HEK293 (cell line): ENCODE measurements at regions not wholly inside any gene's neighbourhood (a gene's known extent, or its start where the extent isn't known, plus 50 kb on each side); places are given as distances from the start of the nearest gene placed in this dataset.

Source experiments
- CTCF ChIA-PET: fragments of 350-600 bp; formaldehyde crosslinking; extraction: SDS; loops from one replicate; lab custom pipeline; 2021; ENCODE audit warnings: antibody characterized with exemption; lab: Yijun Ruan, JAX
- POLR2A ChIA-PET: fragments of 300-600 bp; formaldehyde crosslinking; extraction: SDS; loops from one replicate; lab custom pipeline; 2020; ENCODE audit warnings: antibody characterized with exemption, inconsistent platforms; lab: Yijun Ruan, JAX
- H3K27ac ChIP-seq: fragments of 200-500 bp; sonication (Bioruptor generic); 2 replicates; pipeline ENCODE4 v1.5.1; 2014; ENCODE audit warnings: low read depth, low read length, control low read depth, inconsistent platforms; ENCODE audit errors: extremely low read depth
- H3K36me3 ChIP-seq, 2 experiments: fragments of 200-500 bp in 1 of 2; sonication (Bioruptor generic) in 1 of 2; 1 replicate in 1 of 2; 2 replicates in 1 of 2; pipeline ENCODE4 v1.5.1; 2014 to 2017; ENCODE audit warnings: inconsistent platforms in 2 of 2, low read length in 2 of 2; ENCODE audit not compliant: control insufficient read depth in 2 of 2, insufficient read depth in 1 of 2
- H3K4me1 ChIP-seq: fragments of 200-500 bp; sonication (Bioruptor generic); 2 replicates; pipeline ENCODE4 v1.5.1; 2014; ENCODE audit warnings: mild to moderate bottlenecking, low read length, inconsistent platforms; ENCODE audit not compliant: control insufficient read depth, insufficient read depth
- H3K4me3 ChIP-seq: 2 replicates; pipeline ENCODE4 v1.5.1; 2011; ENCODE audit warnings: low read depth, mild to moderate bottlenecking, control low read depth, low read length, moderate library complexity
- H3K9me3 ChIP-seq: fragments of 200-500 bp; sonication (Bioruptor generic); 2 replicates; pipeline ENCODE4 v1.5.1; 2014; ENCODE audit warnings: low read depth, low read length, inconsistent platforms; ENCODE audit not compliant: control insufficient read depth, insufficient read depth
- FEZF1 ChIP-seq: fragments of 450-650 bp; formaldehyde crosslinking; IDR thresholded peaks from 2 replicates; pipeline ENCODE4 v1.5.1; 2016; ENCODE audit warnings: missing biosample characterization, missing genetic modification characterization
- GFI1B ChIP-seq: fragments of 450-650 bp; formaldehyde crosslinking; IDR thresholded peaks from 2 replicates; pipeline ENCODE4 v1.5.1; 2016; ENCODE audit warnings: missing biosample characterization, missing genetic modification characterization
- SCRT2 ChIP-seq: fragments of 450-650 bp; formaldehyde crosslinking; IDR thresholded peaks from 2 replicates; pipeline ENCODE4 v1.5.1; 2016; ENCODE audit warnings: missing biosample characterization, missing genetic modification characterization
- SETDB1 ChIP-seq: IDR thresholded peaks from one replicate; pipeline ENCODE4 v1.6.1; 2017; ENCODE audit warnings: mild to moderate bottlenecking, low read length, moderate library complexity, mixed read lengths; ENCODE audit not compliant: insufficient read length
- ZEB2 ChIP-seq: fragments of 450-650 bp; formaldehyde crosslinking; IDR thresholded peaks from 2 replicates; pipeline ENCODE4 v1.5.1; 2016; ENCODE audit warnings: missing biosample characterization, missing genetic modification characterization
- ZNF155 ChIP-seq: fragments of 450-650 bp; formaldehyde crosslinking; IDR thresholded peaks from 2 replicates; pipeline ENCODE4 v1.5.1; 2016; ENCODE audit warnings: missing biosample characterization, missing genetic modification characterization
- ZNF37A ChIP-seq: fragments of 450-650 bp; IDR thresholded peaks from 2 replicates; pipeline ENCODE4 v1.5.1; 2018; ENCODE audit warnings: missing biosample characterization, missing genetic modification characterization
- ZNF404 ChIP-seq: fragments of 450-650 bp; formaldehyde crosslinking; IDR thresholded peaks from 2 replicates; pipeline ENCODE4 v1.5.1; 2017; ENCODE audit warnings: missing biosample characterization, missing genetic modification characterization
- ZNF423 ChIP-seq: fragments of 450-650 bp; formaldehyde crosslinking; IDR thresholded peaks from 2 replicates; pipeline ENCODE4 v1.5.1; 2016; ENCODE audit warnings: missing biosample characterization, missing genetic modification characterization
- ZNF48 ChIP-seq: fragments of 450-650 bp; formaldehyde crosslinking; IDR thresholded peaks from 2 replicates; pipeline ENCODE4 v1.5.1; 2016; ENCODE audit warnings: missing biosample characterization, missing genetic modification characterization
- ZNF529 ChIP-seq: fragments of 450-650 bp; formaldehyde crosslinking; IDR thresholded peaks from 2 replicates; pipeline ENCODE4 v1.5.1; 2017; ENCODE audit warnings: missing genetic modification characterization, missing biosample characterization; ENCODE audit not compliant: insufficient replicate concordance
- ZNF544 ChIP-seq: fragments of 450-650 bp; formaldehyde crosslinking; IDR thresholded peaks from 2 replicates; pipeline ENCODE4 v1.5.0; 2017; ENCODE audit warnings: missing biosample characterization, missing genetic modification characterization
- ZNF596 ChIP-seq: fragments of 450-650 bp; IDR thresholded peaks from 2 replicates; pipeline ENCODE4 v1.5.0; 2018; ENCODE audit warnings: missing biosample characterization, mild to moderate bottlenecking, missing genetic modification characterization, moderate library complexity
- ZNF629 ChIP-seq: fragments of 450-650 bp; formaldehyde crosslinking; IDR thresholded peaks from 2 replicates; pipeline ENCODE4 v1.5.1; 2017; ENCODE audit warnings: missing biosample characterization, missing genetic modification characterization
- ZNF777 ChIP-seq: fragments of 450-650 bp; formaldehyde crosslinking; IDR thresholded peaks from 2 replicates; pipeline ENCODE4 v1.5.1; 2017; ENCODE audit warnings: missing biosample characterization, missing genetic modification characterization, borderline replicate concordance
- ZNF791 ChIP-seq: fragments of 450-650 bp; formaldehyde crosslinking; IDR thresholded peaks from 2 replicates; pipeline ENCODE4 v1.5.1; 2016; ENCODE audit warnings: missing biosample characterization, missing genetic modification characterization
- ZNF837 ChIP-seq: fragments of 450-650 bp; formaldehyde crosslinking; IDR thresholded peaks from 2 replicates; pipeline ENCODE4 v1.5.1; 2016; ENCODE audit warnings: missing biosample characterization, missing genetic modification characterization
- TF ChIP-seq, protein P1 (sequence below): fragments of 450-650 bp; formaldehyde crosslinking; IDR thresholded peaks from 2 replicates; pipeline ENCODE4; 2016; ENCODE audit warnings: missing biosample characterization, missing genetic modification characterization
- TF ChIP-seq, protein P2 (sequence below): fragments of 450-650 bp; formaldehyde crosslinking; IDR thresholded peaks from 2 replicates; pipeline ENCODE4 v1.5.1; 2016; ENCODE audit warnings: missing biosample characterization, missing genetic modification characterization
- TF ChIP-seq, protein P3 (sequence below): fragments of 450-650 bp; formaldehyde crosslinking; IDR thresholded peaks from 2 replicates; pipeline ENCODE4 v1.5.1; 2016; ENCODE audit warnings: missing biosample characterization, missing genetic modification characterization
- TF ChIP-seq, protein P4 (sequence below): fragments of 450-650 bp; formaldehyde crosslinking; conservative IDR thresholded peaks from 2 replicates; pipeline ENCODE4 v1.5.1; 2016; ENCODE audit warnings: low read depth, missing biosample characterization, missing genetic modification characterization
- TF ChIP-seq, protein P5 (sequence below): fragments of 450-650 bp; formaldehyde crosslinking; IDR thresholded peaks from 2 replicates; pipeline ENCODE4 v1.5.1; 2016; ENCODE audit warnings: missing biosample characterization, missing genetic modification characterization, borderline replicate concordance

DNA sequence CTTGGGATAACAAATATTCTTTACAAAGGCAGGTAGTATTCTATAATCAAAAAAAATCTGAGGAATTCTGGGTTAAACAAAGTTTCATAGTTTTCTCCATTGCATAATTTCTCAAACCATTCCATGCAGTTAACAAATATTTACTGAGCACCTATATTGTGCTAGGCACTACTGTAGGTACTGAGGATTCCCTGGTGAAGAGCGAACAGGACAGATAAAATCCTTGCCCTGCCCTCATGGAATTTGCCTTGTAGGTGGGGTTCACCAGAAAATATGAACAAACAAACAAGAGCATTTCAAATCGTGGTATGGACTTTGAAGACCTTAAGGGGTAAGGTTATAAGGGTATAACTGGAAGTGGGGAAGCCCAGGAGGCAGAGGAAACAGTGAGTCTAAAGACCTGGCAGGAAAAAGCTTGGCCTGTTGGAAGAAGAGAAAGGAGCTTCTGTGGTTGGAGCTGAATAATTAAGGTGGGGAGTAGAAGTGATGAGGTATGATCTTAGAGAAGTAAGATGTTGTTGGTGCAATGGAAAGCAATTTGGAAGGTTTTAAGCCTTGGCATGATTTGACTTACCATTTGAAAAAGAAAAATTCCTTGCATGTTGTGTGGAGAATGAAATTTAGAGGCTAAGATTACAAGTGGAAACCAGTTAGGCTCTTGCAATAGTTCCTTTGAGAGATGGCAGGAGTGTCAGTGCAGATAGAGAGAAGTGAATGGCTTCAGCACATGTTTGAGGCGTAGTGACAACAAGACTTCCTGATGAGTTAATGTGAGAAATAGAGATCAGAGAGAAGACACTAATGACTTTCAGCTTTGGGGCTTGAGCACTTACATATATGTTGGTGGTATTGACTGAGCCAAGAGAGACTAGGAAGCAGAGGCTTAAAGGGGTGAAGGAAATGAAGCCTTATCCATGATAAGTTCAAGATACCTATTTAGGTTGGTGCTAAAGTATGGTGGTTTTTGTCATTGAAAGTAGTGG, 55.7 kb upstream of the PICALM start:
- TF ChIP-seq ZNF529, result no peak
- no peak for TF ChIP-seq ZNF777 (tag by site-specific recombination)
- no peak for TF ChIP-seq ZNF837 (tag by site-specific recombination)
- TF ChIP-seq ZNF37A (tag by site-specific recombination), result no peak
- TF ChIP-seq ZNF155 (tag by site-specific recombination), result no peak
- no peak for TF ChIP-seq ZNF629 (tag by site-specific recombination)
- TF ChIP-seq ZNF596, result no peak
- TF ChIP-seq ZNF423 (tag by site-specific recombination), result no peak
- CTCF ChIA-PET, result no interaction called here
- POLR2A ChIA-PET, result no interaction called here
- no peak overlapping the region for H3K4me3 ChIP-seq
- no peaks in the 10 kb centered on the region for H3K4me1 ChIP-seq
- no peak overlapping the region for H3K27ac ChIP-seq
- H3K36me3 ChIP-seq, result no peaks in the 10 kb centered on the region
- no peaks in the 10 kb centered on the region for H3K9me3 ChIP-seq

DNA sequence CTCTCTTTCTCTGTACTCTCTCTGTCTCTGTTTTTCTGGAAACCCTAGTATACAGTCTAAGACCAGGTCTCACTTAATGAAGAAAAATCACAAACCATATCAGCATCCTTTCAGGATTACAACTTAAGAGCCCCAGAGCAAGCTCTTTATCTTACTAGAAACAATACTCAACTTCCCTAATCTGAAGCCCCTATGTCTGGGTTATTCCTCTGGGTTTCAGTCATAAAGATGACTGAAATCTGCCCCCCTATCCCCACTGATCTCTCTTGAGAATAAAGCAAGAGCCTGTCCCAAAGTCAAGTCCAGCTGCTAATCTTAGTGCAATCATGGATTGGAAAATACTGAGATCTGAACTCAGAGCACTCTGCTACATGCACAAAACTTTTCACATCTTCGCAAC, 53.9 kb upstream of the PICALM start:
- H3K9me3 ChIP-seq, result no peaks in the 10 kb centered on the region
- no peak overlapping the region for H3K27ac ChIP-seq
- no peak overlapping the region for H3K4me3 ChIP-seq
- ChIA-PET CTCF (interaction anchor here (0.7 to 1.0 kb wide), 4 partner anchors 8 to 399 kb away, joined by 3 read pairs; no protein-coding TSS in a partner anchor), POLR2A (no interaction called here)
- no peaks in the 10 kb centered on the region for H3K36me3 ChIP-seq
- no peaks in the 10 kb centered on the region for H3K4me1 ChIP-seq
- TF ChIP-seq, protein P1, sequence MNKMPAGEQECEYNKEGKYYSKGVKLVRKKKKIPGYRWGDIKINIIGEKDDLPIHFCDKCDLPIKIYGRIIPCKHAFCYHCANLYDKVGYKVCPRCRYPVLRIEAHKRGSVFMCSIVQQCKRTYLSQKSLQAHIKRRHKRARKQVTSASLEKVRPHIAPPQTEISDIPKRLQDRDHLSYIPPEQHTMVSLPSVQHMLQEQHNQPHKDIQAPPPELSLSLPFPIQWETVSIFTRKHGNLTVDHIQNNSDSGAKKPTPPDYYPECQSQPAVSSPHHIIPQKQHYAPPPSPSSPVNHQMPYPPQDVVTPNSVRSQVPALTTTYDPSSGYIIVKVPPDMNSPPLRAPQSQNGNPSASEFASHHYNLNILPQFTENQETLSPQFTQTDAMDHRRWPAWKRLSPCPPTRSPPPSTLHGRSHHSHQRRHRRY, result no peak
- TF ChIP-seq ZEB2, result no peak
- no peak for TF ChIP-seq FEZF1 (tag by site-specific recombination)
- TF ChIP-seq, protein P2, sequence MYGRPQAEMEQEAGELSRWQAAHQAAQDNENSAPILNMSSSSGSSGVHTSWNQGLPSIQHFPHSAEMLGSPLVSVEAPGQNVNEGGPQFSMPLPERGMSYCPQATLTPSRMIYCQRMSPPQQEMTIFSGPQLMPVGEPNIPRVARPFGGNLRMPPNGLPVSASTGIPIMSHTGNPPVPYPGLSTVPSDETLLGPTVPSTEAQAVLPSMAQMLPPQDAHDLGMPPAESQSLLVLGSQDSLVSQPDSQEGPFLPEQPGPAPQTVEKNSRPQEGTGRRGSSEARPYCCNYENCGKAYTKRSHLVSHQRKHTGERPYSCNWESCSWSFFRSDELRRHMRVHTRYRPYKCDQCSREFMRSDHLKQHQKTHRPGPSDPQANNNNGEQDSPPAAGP, result no peak
- TF ChIP-seq, protein P3, sequence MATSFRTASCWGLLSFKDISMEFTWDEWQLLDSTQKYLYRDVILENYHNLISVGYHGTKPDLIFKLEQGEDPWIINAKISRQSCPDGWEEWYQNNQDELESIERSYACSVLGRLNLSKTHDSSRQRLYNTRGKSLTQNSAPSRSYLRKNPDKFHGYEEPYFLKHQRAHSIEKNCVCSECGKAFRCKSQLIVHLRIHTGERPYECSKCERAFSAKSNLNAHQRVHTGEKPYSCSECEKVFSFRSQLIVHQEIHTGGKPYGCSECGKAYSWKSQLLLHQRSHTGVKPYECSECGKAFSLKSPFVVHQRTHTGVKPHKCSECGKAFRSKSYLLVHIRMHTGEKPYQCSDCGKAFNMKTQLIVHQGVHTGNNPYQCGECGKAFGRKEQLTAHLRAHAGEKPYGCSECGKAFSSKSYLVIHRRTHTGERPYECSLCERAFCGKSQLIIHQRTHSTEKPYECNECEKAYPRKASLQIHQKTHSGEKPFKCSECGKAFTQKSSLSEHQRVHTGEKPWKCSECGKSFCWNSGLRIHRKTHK, result no peak
- TF ChIP-seq, protein P4, sequence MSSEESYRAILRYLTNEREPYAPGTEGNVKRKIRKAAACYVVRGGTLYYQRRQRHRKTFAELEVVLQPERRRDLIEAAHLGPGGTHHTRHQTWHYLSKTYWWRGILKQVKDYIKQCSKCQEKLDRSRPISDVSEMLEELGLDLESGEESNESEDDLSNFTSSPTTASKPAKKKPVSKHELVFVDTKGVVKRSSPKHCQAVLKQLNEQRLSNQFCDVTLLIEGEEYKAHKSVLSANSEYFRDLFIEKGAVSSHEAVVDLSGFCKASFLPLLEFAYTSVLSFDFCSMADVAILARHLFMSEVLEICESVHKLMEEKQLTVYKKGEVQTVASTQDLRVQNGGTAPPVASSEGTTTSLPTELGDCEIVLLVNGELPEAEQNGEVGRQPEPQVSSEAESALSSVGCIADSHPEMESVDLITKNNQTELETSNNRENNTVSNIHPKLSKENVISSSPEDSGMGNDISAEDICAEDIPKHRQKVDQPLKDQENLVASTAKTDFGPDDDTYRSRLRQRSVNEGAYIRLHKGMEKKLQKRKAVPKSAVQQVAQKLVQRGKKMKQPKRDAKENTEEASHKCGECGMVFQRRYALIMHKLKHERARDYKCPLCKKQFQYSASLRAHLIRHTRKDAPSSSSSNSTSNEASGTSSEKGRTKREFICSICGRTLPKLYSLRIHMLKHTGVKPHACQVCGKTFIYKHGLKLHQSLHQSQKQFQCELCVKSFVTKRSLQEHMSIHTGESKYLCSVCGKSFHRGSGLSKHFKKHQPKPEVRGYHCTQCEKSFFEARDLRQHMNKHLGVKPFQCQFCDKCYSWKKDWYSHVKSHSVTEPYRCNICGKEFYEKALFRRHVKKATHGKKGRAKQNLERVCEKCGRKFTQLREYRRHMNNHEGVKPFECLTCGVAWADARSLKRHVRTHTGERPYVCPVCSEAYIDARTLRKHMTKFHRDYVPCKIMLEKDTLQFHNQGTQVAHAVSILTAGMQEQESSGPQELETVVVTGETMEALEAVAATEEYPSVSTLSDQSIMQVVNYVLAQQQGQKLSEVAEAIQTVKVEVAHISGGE (tag by site-specific recombination), result no peak
- no peak for TF ChIP-seq GFI1B
- TF ChIP-seq ZNF791, result no peak
- no peak for TF ChIP-seq ZNF404 (tag by site-specific recombination)
- TF ChIP-seq, protein P5, sequence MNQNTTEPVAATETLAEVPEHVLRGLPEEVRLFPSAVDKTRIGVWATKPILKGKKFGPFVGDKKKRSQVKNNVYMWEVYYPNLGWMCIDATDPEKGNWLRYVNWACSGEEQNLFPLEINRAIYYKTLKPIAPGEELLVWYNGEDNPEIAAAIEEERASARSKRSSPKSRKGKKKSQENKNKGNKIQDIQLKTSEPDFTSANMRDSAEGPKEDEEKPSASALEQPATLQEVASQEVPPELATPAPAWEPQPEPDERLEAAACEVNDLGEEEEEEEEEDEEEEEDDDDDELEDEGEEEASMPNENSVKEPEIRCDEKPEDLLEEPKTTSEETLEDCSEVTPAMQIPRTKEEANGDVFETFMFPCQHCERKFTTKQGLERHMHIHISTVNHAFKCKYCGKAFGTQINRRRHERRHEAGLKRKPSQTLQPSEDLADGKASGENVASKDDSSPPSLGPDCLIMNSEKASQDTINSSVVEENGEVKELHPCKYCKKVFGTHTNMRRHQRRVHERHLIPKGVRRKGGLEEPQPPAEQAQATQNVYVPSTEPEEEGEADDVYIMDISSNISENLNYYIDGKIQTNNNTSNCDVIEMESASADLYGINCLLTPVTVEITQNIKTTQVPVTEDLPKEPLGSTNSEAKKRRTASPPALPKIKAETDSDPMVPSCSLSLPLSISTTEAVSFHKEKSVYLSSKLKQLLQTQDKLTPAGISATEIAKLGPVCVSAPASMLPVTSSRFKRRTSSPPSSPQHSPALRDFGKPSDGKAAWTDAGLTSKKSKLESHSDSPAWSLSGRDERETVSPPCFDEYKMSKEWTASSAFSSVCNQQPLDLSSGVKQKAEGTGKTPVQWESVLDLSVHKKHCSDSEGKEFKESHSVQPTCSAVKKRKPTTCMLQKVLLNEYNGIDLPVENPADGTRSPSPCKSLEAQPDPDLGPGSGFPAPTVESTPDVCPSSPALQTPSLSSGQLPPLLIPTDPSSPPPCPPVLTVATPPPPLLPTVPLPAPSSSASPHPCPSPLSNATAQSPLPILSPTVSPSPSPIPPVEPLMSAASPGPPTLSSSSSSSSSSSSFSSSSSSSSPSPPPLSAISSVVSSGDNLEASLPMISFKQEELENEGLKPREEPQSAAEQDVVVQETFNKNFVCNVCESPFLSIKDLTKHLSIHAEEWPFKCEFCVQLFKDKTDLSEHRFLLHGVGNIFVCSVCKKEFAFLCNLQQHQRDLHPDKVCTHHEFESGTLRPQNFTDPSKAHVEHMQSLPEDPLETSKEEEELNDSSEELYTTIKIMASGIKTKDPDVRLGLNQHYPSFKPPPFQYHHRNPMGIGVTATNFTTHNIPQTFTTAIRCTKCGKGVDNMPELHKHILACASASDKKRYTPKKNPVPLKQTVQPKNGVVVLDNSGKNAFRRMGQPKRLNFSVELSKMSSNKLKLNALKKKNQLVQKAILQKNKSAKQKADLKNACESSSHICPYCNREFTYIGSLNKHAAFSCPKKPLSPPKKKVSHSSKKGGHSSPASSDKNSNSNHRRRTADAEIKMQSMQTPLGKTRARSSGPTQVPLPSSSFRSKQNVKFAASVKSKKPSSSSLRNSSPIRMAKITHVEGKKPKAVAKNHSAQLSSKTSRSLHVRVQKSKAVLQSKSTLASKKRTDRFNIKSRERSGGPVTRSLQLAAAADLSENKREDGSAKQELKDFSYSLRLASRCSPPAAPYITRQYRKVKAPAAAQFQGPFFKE (tag by site-specific recombination), result no peak
- TF ChIP-seq SETDB1, result no peak
- no peak for TF ChIP-seq ZNF544 (tag by site-specific recombination)
- TF ChIP-seq SCRT2 (tag by site-specific recombination), result no peak
- no peak for TF ChIP-seq ZNF48 (tag by site-specific recombination)
